NB4 (cell line): ENCODE measurements at regions not wholly inside any gene's neighbourhood (a gene's known extent, or its start where the extent isn't known, plus 50 kb on each side); places are given as distances from the start of the nearest gene placed in this dataset.

Source experiments
- CTCF ChIP-seq: IDR thresholded peaks from one replicate; pipeline ENCODE4 v1.5.1; 2012; ENCODE audit warnings: low read depth, low read length
- POLR2A ChIP-seq: IDR thresholded peaks from 2 replicates; pipeline ENCODE4 v1.6.1; 2011; ENCODE audit warnings: mild to moderate bottlenecking; ENCODE audit not compliant: insufficient read length; ENCODE audit errors: extremely low read depth

- TF ChIP-seq CTCF = no peak
- no peak for TF ChIP-seq POLR2A
Measured at GRCh38 chr4:38566806-38567398, 97.1 kb upstream of the KLF3 start.
